ENCODE measurements at regions not wholly inside any gene's neighbourhood (a gene's known extent, or its start where the extent isn't known, plus 50 kb on each side); places are given as distances from the start of the nearest gene placed in this dataset.

DNA sequence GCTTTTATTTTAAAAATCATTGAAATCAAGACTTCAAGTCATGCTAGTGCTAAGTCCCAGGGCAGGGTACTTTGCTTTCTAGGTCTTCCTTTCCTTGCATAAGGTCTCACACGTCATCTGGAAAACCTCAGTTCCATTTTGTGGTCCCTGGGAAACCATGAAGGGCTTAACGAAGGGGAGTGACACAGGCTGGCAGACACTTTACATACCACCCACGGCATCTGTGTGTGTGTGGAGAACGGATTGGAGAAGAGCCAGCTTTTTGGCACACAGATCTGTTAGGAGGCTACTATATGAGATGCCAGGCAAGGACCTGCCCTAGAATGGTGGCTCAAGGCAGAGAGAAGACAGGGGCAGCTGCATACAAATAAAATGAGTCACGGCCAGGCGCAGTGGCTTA lies 107.5 kb upstream of the NSMCE3 start:
- TF ChIP-seq, protein P1, sequence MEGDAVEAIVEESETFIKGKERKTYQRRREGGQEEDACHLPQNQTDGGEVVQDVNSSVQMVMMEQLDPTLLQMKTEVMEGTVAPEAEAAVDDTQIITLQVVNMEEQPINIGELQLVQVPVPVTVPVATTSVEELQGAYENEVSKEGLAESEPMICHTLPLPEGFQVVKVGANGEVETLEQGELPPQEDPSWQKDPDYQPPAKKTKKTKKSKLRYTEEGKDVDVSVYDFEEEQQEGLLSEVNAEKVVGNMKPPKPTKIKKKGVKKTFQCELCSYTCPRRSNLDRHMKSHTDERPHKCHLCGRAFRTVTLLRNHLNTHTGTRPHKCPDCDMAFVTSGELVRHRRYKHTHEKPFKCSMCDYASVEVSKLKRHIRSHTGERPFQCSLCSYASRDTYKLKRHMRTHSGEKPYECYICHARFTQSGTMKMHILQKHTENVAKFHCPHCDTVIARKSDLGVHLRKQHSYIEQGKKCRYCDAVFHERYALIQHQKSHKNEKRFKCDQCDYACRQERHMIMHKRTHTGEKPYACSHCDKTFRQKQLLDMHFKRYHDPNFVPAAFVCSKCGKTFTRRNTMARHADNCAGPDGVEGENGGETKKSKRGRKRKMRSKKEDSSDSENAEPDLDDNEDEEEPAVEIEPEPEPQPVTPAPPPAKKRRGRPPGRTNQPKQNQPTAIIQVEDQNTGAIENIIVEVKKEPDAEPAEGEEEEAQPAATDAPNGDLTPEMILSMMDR (IDR thresholded peaks at IDR 0.05; ENCODE audit: poor library complexity) = no peak
- no peak for TF ChIP-seq EZH2 (IDR thresholded peaks at IDR 0.05; ENCODE audit: borderline replicate concordance)
